Activated naive CD8-positive, alpha-beta T cell treated with anti-CD3 and anti-CD28 coated beads, Interleukin-2, amount 10 ng/mL, durations not matched to agents 7 days and 5 days (primary cell): ENCODE measurements at regions not wholly inside any gene's neighbourhood (a gene's known extent, or its start where the extent isn't known, plus 50 kb on each side); places are given as distances from the start of the nearest gene placed in this dataset.

Experiments
- ATAC-seq: fragments of 150-1000 bp; cut with Tn5 transposase; one replicate; pipeline ENCODE4 v1.10.0; 2021; ENCODE audit warnings: low read depth, moderate library complexity
- POLR2A ChIA-PET: fragments of 350-600 bp; sonication (Branson Sonifier 250); formaldehyde crosslinking; loops from one replicate; lab custom pipeline; 2021; ENCODE audit warnings: antibody characterized with exemption; lab: Charles Lee
- DNase-seq: peaks from one replicate; pipeline ENCODE4 v3.0.0; 2021
- H3K27ac Mint-ChIP-seq: one replicate; pipeline ENCODE4 v1.8.0; 2022; ENCODE audit warnings: mild to moderate bottlenecking, mixed read lengths
- H3K27me3 Mint-ChIP-seq: one replicate; pipeline ENCODE4 v1.8.0; 2022; ENCODE audit warnings: mild to moderate bottlenecking, moderate library complexity, mixed read lengths
- H3K36me3 Mint-ChIP-seq: one replicate; pipeline ENCODE4 v1.8.0; 2021; ENCODE audit warnings: mild to moderate bottlenecking, mixed read lengths
- H3K4me1 Mint-ChIP-seq: one replicate; pipeline ENCODE4 v1.8.0; 2021; ENCODE audit warnings: mixed read lengths
- H3K4me3 Mint-ChIP-seq: one replicate; pipeline ENCODE4 v1.8.0; 2022; ENCODE audit warnings: mild to moderate bottlenecking, moderate library complexity, mixed read lengths
- H3K9me3 Mint-ChIP-seq: one replicate; pipeline ENCODE4 v1.8.0; 2021; ENCODE audit warnings: mixed read lengths

DNA sequence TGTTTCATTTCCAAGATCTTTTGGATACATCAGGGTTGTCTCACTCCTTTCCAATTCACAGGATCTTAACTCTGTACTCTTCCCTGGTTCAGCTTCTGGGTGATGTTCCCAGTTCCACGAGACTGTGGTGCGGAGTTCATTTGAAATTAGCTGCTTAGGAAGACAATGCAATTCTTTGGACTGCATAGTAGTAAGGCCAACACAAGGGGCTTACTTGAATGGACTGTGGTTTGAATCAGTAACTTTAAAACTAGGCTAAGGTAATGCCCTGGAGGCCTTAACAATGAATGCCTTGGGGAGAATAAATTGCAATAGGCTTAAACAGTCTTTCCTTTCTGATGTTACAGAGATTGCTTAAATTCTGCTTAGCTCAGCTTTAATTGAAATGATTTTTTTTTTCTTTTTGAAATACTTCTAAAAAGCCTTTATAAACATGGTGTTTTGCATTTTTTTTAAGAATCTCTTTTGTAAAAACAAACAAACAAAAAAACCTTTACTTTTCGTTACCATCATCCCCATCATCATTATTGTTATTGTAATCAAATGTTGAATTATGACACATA lies 133.8 kb upstream of the MEF2C start:
- POLR2A ChIA-PET, result no interaction called here
- Mint-ChIP-seq H3K27ac (no peak overlapping the region), H3K4me3 (no peak overlapping the region), H3K4me1 (no peaks in the 10 kb centered on the region), H3K9me3 (no peaks in the 10 kb centered on the region), H3K27me3 (no peaks in the 10 kb centered on the region), H3K36me3 (no peaks in the 10 kb centered on the region)
- ATAC-seq (no peak), DNase-seq (no peak)

DNA sequence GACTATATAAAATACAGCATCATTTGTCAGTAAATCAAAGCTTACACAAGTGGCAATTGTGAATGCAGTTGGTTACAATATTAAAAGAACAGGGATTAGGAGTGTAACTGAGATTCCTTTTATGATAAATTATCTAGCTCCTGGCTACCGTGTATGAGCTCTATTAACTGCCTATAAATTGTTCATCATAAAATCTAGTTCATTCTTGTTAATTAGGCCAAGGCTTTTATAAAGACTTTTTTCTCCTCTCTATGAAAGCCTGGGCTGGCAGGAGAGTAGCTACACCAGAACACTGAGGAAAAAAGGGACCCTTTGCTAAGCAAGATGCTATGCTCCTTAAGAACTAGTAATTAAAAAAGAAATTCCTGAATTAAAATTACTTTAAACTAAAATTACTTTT lies 132.4 kb upstream of the MEF2C start:
- POLR2A ChIA-PET, result no interaction called here
- no peak for ATAC-seq

DNA sequence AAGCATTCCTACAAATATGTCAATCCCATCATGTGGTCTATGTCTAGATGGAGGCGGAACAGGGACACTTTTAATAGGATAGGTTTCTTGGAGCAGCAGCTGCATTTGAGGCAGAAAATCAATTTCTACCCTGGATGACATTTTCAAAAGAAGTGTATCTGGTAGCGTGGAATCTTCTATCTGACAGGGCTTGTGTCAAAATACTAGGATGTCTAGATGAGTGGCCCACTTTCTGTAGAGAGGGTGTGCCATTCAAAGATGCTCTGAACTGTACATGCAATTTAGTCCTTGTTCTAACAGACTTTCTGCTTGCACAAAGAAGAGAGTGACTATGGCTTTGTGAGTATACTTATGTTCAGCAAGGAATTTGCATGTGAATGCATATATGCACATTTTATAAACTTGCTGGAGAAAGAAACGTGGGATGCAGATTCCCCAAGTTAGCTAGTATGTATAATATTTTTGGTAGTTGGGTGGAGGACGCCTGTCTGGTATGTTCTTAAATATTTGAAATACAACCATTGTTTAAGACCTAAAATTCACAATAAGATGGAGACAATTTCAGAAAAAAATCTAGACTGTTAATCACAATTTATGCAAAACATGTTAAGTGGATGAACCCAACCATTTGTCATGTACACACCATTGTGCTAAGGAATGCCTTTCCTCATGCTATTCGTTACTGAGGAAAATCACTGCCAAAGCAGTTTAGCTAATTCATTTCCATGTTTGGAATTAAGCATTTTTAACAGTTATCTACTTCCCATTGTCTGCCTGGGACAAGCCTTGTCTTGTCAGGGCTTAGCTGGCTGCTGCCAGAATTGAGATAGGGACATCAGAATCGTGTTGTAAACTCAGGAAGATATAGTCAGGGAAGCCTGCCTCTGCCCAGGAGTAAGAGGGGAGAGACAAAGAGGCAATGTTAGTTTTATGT lies 129.1 kb upstream of the MEF2C start:
- DNase-seq (no peak), ATAC-seq (no peak)
- no peaks in the 10 kb centered on the region for H3K36me3 Mint-ChIP-seq
- H3K9me3 Mint-ChIP-seq, result no peaks in the 10 kb centered on the region
- H3K4me1 Mint-ChIP-seq, result no peaks in the 10 kb centered on the region
- no peak overlapping the region for H3K4me3 Mint-ChIP-seq
- POLR2A ChIA-PET, result no interaction called here
- H3K27me3 Mint-ChIP-seq, result no peaks in the 10 kb centered on the region
- no peak overlapping the region for H3K27ac Mint-ChIP-seq

More for the DNA sequence above, 132.4 kb upstream of the MEF2C start:
- Mint-ChIP-seq H3K9me3 (no peaks in the 10 kb centered on the region), H3K4me3 (no peak overlapping the region), H3K27me3 (no peaks in the 10 kb centered on the region), H3K36me3 (no peaks in the 10 kb centered on the region), H3K4me1 (no peaks in the 10 kb centered on the region), H3K27ac (no peak overlapping the region)
- DNase-seq, result no peak

DNA sequence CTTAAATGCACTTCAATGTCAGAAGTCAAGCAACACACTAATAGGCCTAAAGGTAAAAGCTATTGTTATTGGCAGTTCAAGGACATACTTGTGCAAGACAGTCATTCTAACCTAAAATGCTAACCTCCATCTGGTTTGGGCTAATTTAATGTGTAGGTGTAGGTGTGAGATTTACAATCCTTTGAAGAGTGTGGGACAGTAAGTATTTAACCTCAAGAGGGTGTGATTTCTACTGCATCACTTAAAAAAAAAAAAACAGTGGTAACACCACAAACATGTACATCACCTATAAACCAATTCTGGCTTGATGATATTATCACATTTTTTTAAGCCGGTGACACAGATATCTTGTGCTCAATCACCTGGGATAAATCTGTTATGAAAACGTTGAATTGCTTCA lies 127.5 kb upstream of the MEF2C start:
- DNase-seq, result no peak
- Mint-ChIP-seq H3K27ac (no peak overlapping the region), H3K4me1 (no peaks in the 10 kb centered on the region), H3K9me3 (peaks cover 3% of the 10 kb centered on the region), H3K4me3 (no peak overlapping the region), H3K36me3 (no peaks in the 10 kb centered on the region), H3K27me3 (no peaks in the 10 kb centered on the region)
- POLR2A ChIA-PET, result no interaction called here
- ATAC-seq, result no peak

DNA sequence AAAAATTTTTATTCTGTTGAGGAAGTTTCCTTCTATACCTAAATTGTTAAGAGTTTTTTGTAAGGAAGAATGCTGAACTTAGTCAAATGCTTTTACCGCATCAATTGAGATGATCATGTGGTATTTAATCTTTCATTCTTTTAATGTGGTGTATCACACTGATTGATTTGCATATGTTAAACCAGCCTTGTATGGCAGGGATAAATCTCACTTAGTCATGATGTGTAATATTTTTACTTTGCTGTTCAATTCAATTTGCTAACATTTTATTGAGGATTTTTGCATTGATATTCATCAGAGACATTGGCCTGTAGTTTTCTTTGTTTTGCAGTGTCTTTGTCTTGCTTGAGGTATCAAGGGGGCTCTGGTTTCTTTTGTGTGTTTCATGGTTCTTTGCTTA lies 125.3 kb upstream of the MEF2C start:
- Mint-ChIP-seq H3K36me3 (no peaks in the 10 kb centered on the region), H3K4me1 (no peaks in the 10 kb centered on the region), H3K27me3 (no peaks in the 10 kb centered on the region), H3K4me3 (no peak overlapping the region), H3K9me3 (peaks cover 3% of the 10 kb centered on the region), H3K27ac (no peak overlapping the region)
- DNase-seq (no peak), ATAC-seq (no peak)
- POLR2A ChIA-PET, result no interaction called here

DNA sequence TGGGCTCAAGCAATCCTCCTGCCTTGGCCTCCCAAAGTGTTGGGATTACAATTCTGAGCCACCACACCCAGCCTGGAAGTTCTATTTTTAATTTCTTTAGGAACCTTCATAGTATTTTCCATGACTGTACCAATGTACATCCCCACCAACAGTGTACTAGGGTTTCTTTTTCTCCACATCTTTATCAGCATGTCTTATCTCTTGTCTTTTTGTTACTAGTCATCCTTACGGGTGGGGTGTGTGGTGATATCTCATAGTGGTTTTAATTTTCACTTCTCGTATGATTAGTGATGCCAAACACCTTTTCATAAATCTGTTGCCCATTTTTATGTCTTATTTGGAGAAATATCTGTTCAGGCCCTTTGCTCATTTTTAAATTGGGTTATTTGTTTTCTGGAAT lies 123.0 kb upstream of the MEF2C start:
- no peak overlapping the region for H3K4me3 Mint-ChIP-seq
- H3K27ac Mint-ChIP-seq, result no peak overlapping the region
- H3K9me3 Mint-ChIP-seq, result peaks cover 3% of the 10 kb centered on the region
- ATAC-seq (no peak), DNase-seq (no peak)
- no peaks in the 10 kb centered on the region for H3K36me3 Mint-ChIP-seq
- H3K27me3 Mint-ChIP-seq, result no peaks in the 10 kb centered on the region
- POLR2A ChIA-PET, result no interaction called here
- no peaks in the 10 kb centered on the region for H3K4me1 Mint-ChIP-seq

DNA sequence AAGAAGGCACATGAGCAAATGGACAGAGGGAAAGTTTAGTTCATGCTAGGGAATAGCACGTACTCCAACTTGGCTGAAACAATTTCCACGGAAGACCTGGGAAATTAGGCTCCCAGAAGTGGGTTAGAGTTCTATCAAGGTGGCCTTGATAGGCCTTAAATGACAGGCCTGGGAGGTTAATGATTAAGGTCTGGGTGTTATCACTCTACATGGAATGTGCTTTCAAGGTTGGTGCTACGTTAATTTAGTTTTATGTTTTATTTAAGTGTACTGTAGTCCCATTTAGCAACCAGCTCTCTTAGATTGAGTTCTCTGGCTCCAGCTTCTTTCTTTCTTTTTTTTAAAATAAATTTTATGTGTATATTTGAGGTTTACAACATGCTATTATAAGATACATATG lies 121.4 kb upstream of the MEF2C start:
- Mint-ChIP-seq H3K27ac (no peak overlapping the region), H3K27me3 (no peaks in the 10 kb centered on the region), H3K9me3 (peaks cover 3% of the 10 kb centered on the region), H3K4me1 (no peaks in the 10 kb centered on the region), H3K4me3 (no peak overlapping the region), H3K36me3 (no peaks in the 10 kb centered on the region)
- POLR2A ChIA-PET, result no interaction called here
- no peak for ATAC-seq
- DNase-seq, result no peak

DNA sequence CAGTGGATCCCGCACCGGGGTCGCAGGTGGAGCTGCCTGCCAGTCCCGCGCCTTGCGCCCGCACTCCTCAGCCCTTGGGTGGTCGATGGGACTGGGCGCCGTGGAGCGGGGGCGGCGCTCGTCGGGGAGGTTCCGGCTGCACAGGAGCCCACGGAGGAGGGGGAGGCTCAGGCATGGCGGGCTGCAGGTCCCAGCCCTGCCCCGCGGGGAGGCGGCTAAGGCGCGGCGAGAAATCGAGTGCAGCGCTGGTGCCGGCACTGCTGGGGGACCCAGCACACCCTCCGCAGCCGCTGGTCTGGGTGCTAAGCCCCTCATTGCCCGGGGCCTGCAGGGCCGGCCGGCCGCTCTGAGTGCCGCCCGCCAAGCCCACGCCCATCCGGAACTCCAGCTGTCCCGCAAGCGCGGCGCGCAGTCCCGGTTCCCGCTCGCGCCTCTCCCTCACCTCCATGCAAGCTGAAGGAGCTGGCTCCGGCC lies 120.6 kb upstream of the MEF2C start:
- no peak overlapping the region for H3K4me3 Mint-ChIP-seq

DNA sequence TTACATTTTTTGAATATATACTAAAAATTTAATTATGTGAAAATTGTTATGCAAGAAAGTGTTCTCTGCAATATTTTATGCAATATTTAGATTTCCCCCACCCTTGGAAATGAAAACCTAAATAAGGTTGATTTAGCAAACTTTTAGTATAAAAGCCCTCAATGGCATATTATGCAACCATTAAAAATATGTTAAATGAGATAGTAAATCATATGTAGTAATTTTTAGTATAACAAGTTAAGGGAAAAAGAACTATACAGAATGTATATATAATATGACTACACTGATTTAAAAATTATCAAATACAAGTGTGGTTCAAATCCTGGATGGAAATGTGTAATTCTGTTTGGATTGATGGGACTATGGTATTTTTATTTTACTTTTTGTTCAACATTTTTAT lies 116.9 kb upstream of the MEF2C start:
- H3K27me3 Mint-ChIP-seq, result no peaks in the 10 kb centered on the region
- POLR2A ChIA-PET, result no interaction called here
- H3K36me3 Mint-ChIP-seq, result no peaks in the 10 kb centered on the region
- H3K4me1 Mint-ChIP-seq, result no peaks in the 10 kb centered on the region
- DNase-seq (no peak), ATAC-seq (no peak)
- H3K4me3 Mint-ChIP-seq, result no peak overlapping the region
- no peaks in the 10 kb centered on the region for H3K9me3 Mint-ChIP-seq
- H3K27ac Mint-ChIP-seq, result no peak overlapping the region

More for the DNA sequence above, 120.6 kb upstream of the MEF2C start:
- POLR2A ChIA-PET, result no interaction called here
- Mint-ChIP-seq H3K27ac (no peak overlapping the region), H3K9me3 (peaks cover 3% of the 10 kb centered on the region), H3K4me1 (no peaks in the 10 kb centered on the region), H3K27me3 (no peaks in the 10 kb centered on the region), H3K36me3 (no peaks in the 10 kb centered on the region)
- ATAC-seq, result no peak
- no peak for DNase-seq

DNA sequence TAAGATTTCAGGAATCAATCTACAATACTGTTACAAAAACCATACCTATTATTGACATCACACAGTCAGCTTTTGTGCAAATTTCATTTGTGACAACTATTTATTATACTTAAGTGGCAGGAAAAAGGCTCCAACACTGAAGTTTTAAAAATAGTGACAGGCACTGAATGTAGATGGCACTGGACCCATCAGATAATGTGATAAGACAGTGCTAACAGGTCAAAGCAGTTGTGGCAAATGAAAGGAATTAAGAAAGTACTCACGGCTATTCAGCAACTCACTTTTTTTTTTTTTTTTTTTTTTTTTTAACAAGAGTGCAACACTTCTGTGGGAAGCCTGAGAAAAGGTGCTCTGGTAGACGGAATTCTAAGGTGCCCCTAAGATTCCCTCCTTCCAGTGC lies 115.0 kb upstream of the MEF2C start:
- POLR2A ChIA-PET, result no interaction called here
- Mint-ChIP-seq H3K27me3 (no peaks in the 10 kb centered on the region), H3K4me3 (no peak overlapping the region), H3K9me3 (no peaks in the 10 kb centered on the region), H3K27ac (no peak overlapping the region), H3K36me3 (no peaks in the 10 kb centered on the region), H3K4me1 (no peaks in the 10 kb centered on the region)
- ATAC-seq, result no peak
- no peak for DNase-seq

DNA sequence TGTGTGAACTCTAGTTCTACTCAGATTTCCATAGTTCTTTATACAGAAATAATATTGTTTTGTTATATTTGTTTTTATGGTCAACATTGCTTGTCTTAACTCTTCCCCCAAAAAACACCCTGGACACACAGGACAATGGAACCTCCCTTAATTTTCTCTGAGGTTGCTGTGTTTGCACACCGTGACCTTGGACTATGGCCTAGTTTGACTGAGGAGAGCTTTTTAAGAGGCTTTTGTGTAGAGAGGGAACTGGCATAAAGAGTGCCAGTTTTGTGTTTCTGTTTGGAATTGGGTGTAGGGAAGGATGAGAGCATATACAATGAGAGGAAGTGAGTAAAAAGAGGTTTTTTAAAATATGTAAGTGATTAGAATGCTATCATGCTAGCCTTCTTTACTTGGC lies 101.1 kb upstream of the MEF2C start:
- Mint-ChIP-seq H3K4me3 (no peak overlapping the region), H3K4me1 (peaks cover 2% of the 10 kb centered on the region)
- no peak for ATAC-seq

DNA sequence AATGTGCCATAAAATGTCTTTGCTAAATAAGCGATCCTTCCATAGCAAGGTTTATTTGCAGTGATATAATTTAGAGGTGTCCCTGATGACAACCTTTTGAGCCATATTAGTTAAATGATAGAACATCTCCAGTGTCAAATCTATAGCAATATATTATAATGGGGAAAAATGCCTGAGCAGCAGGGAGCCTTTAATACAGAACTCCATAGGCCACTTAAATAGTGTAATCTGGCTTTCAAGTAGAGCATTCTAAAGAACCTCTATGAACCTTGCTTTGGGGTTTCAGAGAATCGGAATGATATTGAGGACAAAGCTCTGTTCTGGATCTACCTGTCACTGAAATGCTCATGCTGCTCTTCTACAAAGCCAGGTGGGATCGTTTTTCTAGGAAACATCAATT lies 96.7 kb upstream of the MEF2C start:
- H3K27me3 Mint-ChIP-seq, result no peaks in the 10 kb centered on the region
- ATAC-seq, result no peak
- POLR2A ChIA-PET, result no interaction called here
- H3K9me3 Mint-ChIP-seq, result no peaks in the 10 kb centered on the region
- H3K27ac Mint-ChIP-seq, result no peak overlapping the region
- H3K4me3 Mint-ChIP-seq, result no peak overlapping the region
- no peak for DNase-seq
- peaks cover 2% of the 10 kb centered on the region for H3K4me1 Mint-ChIP-seq
- no peaks in the 10 kb centered on the region for H3K36me3 Mint-ChIP-seq

More for the DNA sequence above, 101.1 kb upstream of the MEF2C start:
- no peak for DNase-seq
- Mint-ChIP-seq H3K9me3 (peaks cover 1% of the 10 kb centered on the region), H3K27ac (no peak overlapping the region), H3K27me3 (no peaks in the 10 kb centered on the region), H3K36me3 (no peaks in the 10 kb centered on the region)
- POLR2A ChIA-PET, result no interaction called here

DNA sequence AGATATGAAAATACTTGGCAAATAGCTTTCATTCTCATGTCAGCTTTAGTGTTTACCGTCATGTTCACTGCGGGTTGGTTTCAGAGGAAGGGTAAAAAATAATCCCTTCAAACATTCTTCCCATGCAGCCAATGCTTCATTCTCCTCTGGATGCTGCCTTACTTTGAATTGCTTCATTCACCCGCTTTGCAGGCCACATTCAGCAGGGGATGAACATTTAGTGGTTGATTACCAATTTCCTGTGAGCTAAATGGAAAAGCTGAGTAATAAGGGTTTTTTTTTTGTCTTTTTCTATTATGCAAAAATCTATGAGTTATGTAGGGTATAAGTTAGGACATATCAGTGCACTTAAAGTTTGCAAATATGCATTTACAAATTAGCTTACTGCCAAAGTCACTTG lies 96.3 kb upstream of the MEF2C start:
- no peak overlapping the region for H3K27ac Mint-ChIP-seq
- no peaks in the 10 kb centered on the region for H3K36me3 Mint-ChIP-seq
- no peak overlapping the region for H3K4me3 Mint-ChIP-seq
- no peaks in the 10 kb centered on the region for H3K9me3 Mint-ChIP-seq
- no peak for ATAC-seq
- H3K27me3 Mint-ChIP-seq, result no peaks in the 10 kb centered on the region
- peaks cover 2% of the 10 kb centered on the region for H3K4me1 Mint-ChIP-seq
- POLR2A ChIA-PET, result no interaction called here
- DNase-seq, result no peak

DNA sequence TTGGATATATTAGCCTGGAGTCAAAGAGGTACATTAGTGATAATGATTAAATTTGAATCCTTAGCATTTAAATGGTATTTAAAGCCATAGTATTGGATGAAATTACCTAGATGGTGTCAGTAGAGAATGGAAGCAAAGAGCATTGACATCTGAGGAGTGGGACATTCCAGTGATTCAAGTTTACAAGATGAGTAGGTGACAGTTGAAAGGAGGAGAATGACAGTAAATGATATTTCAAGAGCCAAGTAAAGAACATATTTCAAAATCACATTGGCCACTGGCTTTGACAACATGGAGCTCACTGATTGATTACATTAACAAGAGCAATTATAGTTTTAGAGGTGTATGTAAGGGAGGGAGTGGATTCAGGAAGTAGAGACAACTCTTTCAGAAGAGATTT lies 93.9 kb upstream of the MEF2C start:
- POLR2A ChIA-PET, result no interaction called here
- Mint-ChIP-seq H3K27me3 (no peaks in the 10 kb centered on the region), H3K27ac (no peak overlapping the region), H3K9me3 (no peaks in the 10 kb centered on the region), H3K36me3 (no peaks in the 10 kb centered on the region), H3K4me3 (no peak overlapping the region), H3K4me1 (peaks cover 2% of the 10 kb centered on the region)
- ATAC-seq (no peak), DNase-seq (no peak)
